Erythroblast (primary cell): ENCODE measurements at regions not wholly inside any gene's neighbourhood (a gene's known extent, or its start where the extent isn't known, plus 50 kb on each side); places are given as distances from the start of the nearest gene placed in this dataset.

Experiments
- GATA1 ChIP-seq: IDR thresholded peaks from 2 replicates; pipeline ENCODE4 v1.6.1; 2011; ENCODE audit warnings: low read depth, mild to moderate bottlenecking, control low read depth, low read length, moderate library complexity
- POLR2A ChIP-seq: IDR thresholded peaks from 2 replicates; pipeline ENCODE4 v1.6.1; 2011; ENCODE audit warnings: mild to moderate bottlenecking, low read length

GRCh38 chr2:21774691-21775368 is 651.1 kb downstream of the TDRD15 start:
- TF ChIP-seq POLR2A = no peak
- TF ChIP-seq GATA1 = no peak
